Stimulated activated CD4-positive, alpha-beta T cell treated with anti-CD3 and anti-CD28 coated beads, Interleukin-1b, Interleukin-23, amount 100 ng/mL, for 1 hour (primary cell): ENCODE measurements at regions not wholly inside any gene's neighbourhood (a gene's known extent, or its start where the extent isn't known, plus 50 kb on each side); places are given as distances from the start of the nearest gene placed in this dataset.

Experiments
- DNase-seq, 2 donors: peaks; one replicate each; pipeline ENCODE4 v3.0.0-alpha.2; 2020; ENCODE audit warnings: low read depth in 2 of 2

DNA sequence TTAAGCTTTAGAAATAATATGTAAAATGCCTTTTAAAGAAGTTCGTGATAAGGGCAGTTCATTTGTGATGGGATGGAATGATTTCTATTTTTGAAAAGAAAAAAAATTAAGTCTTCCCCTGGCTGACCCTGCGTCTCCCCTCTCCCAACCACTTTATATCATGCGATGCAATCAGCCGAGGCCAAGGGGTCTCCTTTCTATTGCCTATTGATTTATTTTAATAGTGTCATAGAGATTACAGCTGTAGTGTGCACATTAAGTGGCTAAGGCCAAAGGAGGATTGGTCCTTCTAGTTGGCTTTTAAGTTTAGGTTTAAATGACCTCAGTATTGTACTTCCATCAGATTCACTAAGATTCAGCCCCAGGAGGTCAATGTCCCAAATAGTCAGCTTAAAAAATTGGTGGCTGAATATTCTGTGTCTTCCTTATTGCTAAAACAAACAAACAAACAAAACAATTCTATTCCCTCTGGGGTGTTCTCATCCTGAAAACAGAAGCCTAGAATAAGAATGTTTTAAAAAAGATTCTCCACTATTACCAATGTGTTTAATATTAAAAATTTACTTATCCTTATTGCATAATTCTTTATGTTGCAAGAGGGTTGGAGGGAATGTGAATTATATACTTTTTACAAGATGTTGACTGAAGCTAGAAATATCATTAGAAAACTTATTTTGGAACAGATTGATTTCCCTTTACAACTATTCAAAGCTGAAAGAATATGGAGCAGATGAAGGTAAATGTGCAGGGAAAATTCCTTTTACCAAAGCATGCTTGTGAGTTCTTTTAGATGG lies 359.1 kb downstream of the SAMD5 start:
- DNase-seq = no peak

DNA sequence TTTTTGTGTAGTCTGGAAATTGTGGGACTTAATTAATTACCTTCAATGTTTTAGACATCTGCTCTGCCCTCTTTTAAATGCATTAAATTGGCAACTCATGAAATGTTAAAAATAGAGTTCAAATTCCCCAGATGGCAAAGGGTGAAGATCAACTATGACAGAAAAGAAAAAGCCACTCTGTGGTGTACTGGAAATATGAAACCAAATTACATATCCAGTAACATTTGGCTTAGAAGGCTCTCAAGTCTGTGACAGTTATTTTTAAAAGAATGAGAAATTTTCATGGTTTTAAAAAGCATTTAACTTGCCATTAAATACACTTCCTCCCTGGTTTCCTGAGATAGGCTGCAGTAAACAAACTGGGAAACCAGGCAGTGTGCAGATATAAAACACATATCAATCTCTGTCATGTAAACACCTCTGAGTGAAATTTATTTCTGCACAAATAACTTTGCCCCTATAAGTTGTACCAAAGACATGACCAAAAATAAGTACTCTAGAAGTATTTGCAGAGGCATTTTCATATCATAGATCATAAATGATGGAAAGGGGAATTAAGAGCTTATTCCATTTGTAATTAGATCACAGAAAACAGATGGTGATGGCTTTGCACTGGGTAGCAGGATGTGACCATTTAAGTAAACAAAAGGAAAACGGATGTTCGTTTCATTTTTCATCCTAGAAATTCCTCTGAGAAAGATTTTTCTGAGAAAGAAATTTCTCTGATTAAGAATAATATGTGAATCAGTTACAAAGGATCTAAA lies 360.1 kb downstream of the SAMD5 start:
- DNase-seq = no peak

DNA sequence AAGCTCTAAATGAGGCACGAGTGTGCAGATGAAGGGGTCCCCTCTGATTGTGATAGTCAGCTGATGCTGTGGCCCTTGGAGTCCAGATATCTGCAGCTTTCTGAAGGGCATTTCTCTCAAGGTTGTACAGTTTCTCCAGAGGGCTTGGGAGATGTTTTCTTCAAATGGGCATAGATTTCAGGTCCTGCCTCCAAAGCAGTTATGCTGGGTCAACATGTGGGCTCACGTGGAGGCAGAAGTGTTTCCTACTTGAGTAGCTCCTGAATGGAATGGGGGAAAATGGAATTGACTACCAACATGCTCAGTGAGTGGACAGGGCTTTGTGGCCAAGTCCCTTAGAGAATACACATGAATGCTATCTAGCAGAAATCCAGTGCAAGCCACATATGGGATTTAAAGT lies 360.7 kb downstream of the SAMD5 start:
- no peak for DNase-seq

DNA sequence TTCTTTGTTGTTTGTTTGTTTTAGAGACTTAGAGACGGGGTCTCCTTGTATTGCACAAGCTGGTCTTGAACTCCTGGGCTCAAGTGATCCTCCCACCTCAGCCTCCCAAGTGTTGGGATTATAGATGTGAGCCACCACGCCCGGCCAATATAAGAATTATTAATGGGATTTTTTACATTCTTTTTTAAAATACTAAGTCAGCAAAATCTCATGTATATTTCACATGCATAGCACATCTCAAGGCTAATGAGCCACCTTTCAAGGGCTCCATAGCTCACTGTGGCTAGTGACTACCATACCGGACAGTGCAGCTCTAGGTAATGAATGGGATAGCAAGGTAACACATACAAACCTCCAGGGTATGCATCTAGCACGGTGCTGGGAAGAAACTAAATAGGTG lies 361.4 kb downstream of the SAMD5 start:
- no peak for DNase-seq

DNA sequence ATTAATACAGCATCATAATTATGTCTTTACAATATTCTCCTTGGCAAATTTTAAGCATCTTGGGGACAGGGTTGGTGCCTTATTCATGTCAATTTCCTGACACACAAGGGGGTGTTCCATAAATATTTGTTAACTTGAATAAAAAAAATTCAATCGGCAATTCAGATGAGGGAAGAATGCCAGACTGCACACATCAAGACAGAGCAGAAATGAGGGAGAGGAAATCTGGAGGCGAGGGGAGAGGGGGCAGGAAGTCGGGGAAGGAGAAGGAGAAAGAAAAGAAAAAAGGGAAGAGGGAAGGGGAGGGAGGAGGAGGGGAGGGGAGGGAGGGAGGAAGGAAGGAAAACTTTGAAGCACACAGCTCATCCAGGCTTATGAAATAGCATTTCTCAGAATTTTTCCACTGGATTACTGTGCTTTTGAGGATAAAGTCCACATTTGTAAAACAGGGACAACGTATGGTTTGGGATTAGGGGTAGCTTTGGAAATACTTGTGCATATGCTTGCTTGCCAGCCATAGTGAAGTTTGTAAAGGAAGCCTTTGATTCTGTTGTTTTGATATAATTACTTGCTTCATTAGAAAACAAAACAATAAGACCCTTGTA lies 362.1 kb downstream of the SAMD5 start:
- no peak for DNase-seq

DNA sequence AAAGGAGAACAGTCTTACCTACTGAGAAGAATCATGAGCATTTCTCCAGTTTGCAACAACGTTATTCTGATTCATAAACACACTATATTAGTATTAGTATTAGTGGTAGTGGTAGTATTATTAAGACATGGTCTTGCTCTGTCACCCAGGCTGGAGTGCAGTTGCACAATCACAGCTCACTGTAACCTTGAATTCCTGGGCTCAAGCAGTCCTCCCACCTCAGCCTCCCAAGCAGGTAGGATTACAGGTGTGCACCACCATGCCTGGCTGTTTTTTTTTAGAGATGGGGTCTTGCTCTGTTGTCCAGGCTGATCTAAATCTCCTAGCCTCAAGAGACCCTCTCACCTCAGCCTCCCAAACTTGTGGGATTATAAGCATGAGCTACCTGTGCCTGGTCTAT lies 363.5 kb downstream of the SAMD5 start:
- DNase-seq = no peak

DNA sequence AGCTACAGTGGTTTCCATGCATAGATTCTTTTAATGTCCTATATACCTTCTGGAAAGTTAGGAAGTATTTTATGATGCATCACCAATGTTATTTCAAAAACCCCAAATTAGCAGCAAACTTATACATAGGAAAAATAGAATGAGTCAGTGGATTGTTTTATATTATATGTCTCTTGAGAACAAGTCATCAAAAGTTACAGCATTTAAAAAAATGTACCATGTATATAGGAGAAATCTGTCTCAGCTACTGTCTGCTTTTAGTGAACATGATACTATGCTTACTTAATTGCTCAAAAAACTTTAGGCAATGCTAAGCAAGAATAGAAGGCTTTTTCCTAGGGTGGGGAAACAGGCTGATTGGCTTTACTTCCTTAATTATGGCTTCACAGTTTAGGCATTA lies 365.3 kb downstream of the SAMD5 start:
- no peak for DNase-seq

DNA sequence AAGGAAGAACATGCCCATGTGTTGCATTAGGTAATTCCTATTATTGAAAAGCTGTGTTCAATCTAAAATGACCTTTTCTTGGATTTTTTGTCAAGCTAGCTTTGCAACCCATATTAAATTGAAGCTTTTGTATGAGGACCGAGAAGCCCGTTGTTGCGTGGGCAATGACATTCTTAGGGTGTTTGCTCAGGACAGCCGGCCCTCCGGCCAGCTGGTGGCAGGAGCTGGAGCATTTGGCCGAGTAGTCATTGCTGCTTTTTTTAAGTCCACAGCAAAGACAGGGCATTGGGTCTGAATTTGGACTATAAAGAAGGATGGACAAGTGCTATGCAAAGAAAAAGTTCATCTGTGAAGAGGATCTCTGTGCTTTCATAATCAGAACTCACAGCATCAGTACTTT lies 365.8 kb downstream of the SAMD5 start:
- no peak for DNase-seq

DNA sequence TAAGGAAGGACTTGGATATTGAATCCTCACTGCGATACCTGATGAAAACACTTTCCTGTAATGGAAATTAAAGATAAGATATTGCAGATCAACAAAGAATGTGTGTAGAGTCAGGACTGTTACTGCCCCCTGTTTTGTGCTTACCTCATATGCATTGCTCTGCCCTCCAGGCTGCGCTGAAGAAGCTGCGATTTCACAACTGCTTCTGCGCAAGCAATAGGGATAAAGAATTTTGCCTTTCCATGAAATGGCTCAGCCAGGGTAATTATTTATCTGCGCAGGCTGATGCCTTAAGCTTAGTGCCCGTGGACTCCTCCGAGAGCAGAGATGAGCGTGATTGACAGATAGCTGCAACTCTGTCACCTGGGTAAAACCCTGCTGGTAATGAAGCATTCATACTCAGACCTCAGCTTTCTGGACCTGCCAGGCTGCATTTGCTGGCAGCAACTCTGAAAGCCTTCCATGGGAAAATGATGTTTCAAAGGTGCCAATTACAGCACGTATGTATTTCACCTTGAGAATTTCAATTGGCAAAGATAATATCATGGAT lies 370.6 kb downstream of the SAMD5 start:
- DNase-seq = no peak

DNA sequence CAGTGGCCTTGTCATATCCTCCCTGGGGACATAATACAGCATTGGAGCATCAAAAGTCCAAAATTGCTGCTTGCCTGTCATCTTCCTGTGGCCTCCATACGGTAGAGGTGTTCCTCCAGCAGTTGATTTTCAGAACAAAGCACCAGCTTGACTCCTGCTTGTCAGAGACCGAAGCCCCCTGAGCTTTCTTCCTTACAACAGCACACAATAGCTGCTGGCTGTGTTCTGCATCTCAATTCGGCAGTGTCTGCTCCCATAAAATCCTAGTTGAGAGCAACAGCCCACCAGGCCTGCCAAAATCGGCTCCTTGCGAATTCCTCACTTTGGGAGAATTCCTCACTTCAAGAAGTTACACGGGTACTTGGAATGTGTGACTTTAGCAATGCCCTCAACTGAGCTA lies 372.9 kb downstream of the SAMD5 start:
- no peak for DNase-seq

DNA sequence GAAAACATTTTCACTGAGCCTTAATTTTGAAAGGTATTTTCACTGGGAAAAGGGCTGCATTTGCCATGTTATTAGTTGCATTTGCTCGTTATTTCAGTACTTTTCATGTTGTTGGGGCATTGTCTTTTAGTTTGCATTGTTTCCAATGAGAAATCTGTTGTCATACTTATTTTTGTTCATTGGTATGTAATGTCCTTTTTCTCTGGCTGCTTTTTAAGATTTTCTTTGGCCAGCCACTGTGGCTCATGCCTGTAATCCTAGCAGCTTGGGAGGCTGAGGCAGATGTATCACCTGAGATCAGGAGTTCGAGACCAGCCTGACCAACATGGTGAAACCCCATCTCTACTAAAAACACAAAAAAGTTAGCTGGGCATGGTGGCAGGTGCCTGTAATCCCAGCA lies 379.9 kb downstream of the SAMD5 start:
- DNase-seq = no peak

DNA sequence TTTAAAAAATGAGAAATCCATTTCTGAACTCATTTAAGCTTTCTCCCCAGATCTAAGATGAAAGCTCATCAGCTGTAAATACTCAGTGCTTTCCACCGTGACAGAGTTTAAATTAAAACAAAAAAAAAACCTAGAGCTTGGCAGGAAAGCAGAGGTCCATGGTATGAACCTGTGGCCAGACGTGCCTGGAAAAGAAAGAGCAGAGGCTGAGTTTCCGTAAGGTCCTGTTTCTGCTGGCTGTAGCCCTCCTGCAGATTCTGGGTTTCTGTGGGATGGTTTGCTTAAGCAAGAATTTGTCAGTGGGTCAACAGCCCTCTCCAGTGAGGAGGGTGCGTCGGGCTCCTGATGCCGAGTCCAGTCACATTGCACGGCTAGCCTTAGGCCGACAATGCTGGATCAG lies 383.2 kb downstream of the SAMD5 start:
- no peak for DNase-seq

DNA sequence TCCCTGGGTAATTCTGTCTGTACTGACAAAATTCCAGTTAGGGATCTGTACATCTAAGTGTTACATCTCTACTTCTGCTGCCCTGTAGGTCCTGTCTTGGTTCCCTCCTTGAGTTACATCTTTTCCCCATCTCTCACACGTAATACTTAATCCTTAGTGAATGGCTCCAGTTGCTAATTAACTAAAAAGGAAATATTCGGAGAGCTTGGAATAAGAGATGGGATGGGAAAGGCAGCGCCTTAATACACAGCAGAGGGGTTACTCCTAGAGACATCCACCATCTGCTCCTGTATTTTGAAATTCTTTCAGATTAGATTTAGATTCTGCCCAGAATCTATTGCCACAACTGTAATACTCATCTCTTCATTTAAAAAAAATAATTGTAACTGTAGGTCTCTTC lies 384.0 kb downstream of the SAMD5 start:
- no peak for DNase-seq

DNA sequence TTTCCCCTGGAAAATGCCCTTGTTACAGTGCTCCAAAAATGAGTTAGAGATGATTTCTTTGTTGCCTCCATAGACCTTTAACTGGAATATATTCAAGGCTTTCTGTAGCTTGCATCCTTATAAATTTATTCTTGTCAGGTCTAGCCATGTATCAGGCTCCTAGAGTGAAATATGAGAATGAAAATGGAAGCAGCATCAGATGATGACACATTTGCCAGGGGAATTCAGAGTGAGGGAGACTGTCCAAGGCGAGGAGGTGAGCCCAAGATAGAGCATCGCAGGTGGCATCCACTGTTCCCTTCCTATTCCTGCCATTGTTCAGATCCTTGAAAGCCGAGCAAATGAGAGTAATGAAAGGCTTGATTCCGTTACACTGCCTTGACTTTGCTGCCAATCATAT lies 386.8 kb downstream of the SAMD5 start:
- DNase-seq = no peak

DNA sequence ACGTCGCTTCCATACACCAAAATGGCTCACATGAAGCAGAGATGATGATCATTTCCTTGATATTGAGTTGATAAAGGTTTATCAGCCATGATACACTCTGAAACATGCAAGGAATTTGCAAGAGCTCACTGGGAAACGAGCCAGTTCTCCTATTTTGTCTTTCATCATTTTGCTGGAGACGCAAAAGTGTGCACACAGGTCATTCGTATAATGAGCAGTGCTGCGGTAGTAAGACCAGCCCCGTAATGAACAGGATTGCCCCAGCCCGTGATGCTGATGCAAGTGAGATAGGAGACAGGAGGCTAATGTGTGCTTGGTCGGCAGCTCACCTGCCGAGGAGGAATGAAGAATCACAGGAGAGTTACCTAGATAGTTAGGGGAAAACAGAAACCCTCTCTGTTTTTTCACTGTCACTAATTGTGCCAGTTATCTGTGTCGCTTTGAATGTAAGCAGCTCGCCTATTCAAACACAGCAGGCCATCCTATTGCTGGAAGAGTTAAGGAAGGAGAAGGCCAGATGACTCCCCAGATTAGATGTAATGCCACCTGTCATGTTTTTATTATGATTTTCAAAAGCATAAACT lies 391.8 kb downstream of the SAMD5 start:
- no peak for DNase-seq

DNA sequence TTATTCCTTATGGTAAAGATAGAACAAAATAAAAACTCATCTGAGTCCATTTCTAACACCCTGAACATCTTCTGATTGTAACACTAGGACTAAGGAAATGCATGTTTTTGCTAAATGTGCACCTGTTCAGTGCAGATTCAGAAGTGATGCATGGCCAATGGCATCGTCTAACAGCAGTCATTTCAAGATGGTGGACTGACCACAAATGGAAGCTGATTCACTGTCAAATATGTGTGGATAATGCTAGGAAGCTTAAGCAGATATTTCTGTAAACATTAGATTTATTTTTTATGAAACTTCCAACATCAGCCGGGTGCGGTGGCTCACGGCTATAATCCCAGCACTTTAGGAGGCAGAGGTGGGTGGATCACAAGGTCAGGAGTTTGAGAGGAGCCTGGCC lies 394.8 kb downstream of the SAMD5 start:
- no peak for DNase-seq

DNA sequence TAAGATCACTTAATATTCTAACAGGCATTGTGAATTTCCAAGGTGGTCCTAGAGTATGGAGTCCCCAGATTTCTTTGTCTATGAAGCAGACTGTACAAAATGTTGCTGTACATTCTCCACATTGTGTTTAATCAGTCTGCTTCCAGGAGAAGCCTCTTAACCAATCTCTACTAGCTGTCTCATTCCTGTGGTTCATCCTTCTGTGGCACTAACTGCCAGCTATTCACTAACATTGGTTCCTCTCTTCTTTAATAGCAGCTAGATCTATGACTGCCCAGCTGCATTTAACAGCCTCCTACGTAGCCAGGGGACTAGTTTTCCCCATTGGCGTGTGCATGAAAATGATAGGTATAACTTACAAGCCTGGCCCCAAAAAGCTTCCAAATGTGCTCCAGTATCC lies 395.4 kb downstream of the SAMD5 start:
- DNase-seq = no peak

DNA sequence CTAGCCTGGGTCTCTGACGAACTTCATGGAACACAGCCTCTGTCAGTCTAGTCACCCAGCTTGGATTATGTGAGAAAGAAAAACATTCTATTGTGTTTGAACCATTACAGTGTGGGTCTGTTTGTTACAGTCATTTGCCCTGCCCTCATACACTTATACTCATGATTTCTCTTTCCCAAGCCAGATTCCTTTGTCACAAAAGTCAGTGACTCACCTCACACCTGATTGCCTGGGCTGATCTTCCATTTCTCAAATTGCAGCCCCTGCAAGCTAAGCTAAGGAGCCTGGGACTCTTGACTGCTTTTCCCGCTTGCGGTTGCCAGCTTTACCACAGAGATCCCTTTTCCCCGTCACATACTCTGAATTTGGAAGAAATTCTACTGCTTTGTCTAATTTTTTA lies 395.9 kb downstream of the SAMD5 start:
- no peak for DNase-seq

DNA sequence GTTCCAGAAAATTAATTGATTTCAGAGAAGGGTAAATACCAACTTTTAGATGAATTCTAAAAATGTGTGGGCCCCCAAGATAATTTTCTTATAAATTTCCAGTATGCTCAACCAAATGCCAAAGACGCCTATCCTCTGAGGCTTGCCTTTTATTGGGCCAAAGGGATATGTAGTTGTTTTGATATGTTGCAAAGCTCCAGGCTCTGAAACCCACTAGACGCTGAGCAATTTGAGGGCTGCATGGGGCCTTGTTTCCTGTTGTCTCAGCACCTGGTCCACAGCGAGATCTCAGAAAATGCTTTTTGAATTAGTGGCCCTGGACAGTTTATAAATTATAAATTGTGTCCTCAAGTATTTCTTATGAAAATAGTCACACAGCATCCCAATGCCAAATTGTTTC lies 397.2 kb downstream of the SAMD5 start:
- DNase-seq = no peak

DNA sequence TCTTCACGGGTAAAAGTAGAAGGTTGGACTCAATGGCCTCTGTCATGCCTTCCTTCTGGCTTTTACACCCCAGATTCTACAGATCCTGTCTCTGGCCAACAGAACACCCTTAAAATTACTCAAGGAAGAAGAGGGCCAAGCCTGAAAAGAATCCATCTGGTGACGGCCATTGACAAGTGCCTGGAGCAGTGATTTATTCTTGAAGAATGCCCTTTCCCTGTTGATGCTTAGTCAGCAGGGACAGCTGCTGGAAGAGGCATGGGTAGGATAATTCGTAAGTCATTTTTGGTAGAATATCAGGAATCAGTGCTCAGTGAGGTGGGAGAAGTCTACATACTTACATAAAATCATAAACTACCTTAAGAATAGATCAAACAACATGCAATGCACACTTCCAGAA lies 397.9 kb downstream of the SAMD5 start:
- no peak for DNase-seq

DNA sequence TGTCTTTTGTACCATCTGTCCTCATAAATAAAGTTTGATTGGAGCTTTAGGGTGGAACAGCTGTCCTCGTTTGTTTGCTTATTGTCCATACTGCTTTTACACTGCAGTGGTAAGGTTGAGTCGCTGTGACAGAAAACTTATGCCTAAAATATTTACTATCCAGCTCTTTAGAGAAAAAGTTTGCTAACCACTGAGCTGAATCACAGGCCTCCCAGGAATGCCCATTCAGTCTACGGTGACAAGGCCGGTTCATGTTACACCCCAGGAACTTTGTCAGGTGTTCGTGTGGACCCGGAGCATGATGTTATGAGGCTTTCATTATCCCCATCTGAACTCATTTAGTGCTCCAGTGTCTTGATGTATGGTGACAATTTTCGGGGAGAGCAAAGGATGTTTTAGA lies 401.1 kb downstream of the SAMD5 start:
- no peak for DNase-seq

DNA sequence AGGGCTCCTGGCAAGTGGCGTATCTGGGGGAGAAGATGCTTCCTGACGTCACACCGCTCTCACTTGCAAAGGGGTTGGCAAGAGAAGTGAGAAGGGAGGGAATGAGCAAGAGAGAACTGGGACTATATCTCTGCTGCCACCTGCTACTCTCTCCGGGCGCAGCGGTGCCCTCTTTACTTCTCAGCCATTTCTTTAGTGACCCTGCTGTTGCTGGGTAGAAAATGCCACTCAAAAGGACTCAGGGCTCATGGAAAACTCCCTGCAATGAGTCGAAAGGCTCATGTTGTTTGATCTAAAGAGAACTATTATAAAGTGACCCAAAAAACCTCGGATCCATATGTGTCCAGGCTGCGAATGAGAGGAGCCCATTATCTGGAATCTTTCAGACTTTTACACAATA lies 401.8 kb downstream of the SAMD5 start:
- no peak for DNase-seq
